SK-N-SH treated with all-trans-retinoic acid at 6 μM for 48 hours (cell line): ENCODE measurements at regions not wholly inside any gene's neighbourhood (a gene's known extent, or its start where the extent isn't known, plus 50 kb on each side); places are given as distances from the start of the nearest gene placed in this dataset.

Experiments used
- ATAC-seq: fragments of 200-7000 bp; cut with Tn5 transposase; 3 replicates; pipeline ENCODE4 v1.9.1; 2020; ENCODE audit warnings: mild to moderate bottlenecking, moderate library complexity
- ARNTL ChIP-seq: fragments of 450-650 bp; formaldehyde crosslinking; IDR thresholded peaks from 2 replicates; pipeline ENCODE4 v1.5.0; 2020; ENCODE audit warnings: low read depth, mild to moderate bottlenecking, moderate library complexity, borderline replicate concordance
- BACH2 ChIP-seq: fragments of 250-450 bp; sonication (Bioruptor Pico); IDR thresholded peaks from 2 replicates; pipeline ENCODE4 v1.9.0; 2021; ENCODE audit warnings: mild to moderate bottlenecking, borderline replicate concordance
- CREB5 ChIP-seq: fragments of 250-450 bp; sonication (Bioruptor Pico); IDR thresholded peaks from 2 replicates; pipeline ENCODE4 v1.5.1; 2020; ENCODE audit warnings: low read depth, mild to moderate bottlenecking, moderate library complexity
- CSDC2 ChIP-seq: fragments of 250-450 bp; sonication (Bioruptor Pico); IDR thresholded peaks from 2 replicates; pipeline ENCODE4 v1.5.0; 2020; ENCODE audit warnings: mild to moderate bottlenecking, moderate library complexity
- CSRNP3 ChIP-seq: fragments of 250-450 bp; sonication (Bioruptor Pico); IDR thresholded peaks from 2 replicates; pipeline ENCODE4 v1.5.1; 2021; ENCODE audit warnings: mild to moderate bottlenecking, moderate library complexity
- ESRRG ChIP-seq: fragments of 250-450 bp; sonication (Bioruptor Pico); IDR thresholded peaks from 2 replicates; pipeline ENCODE4 v1.6.1; 2021; ENCODE audit warnings: mild to moderate bottlenecking
- GLIS3 ChIP-seq: fragments of 250-450 bp; sonication (Bioruptor Pico); IDR thresholded peaks from 2 replicates; pipeline ENCODE4 v1.5.0; 2020; ENCODE audit warnings: mild to moderate bottlenecking, moderate library complexity
- ISL1 ChIP-seq: fragments of 250-450 bp; sonication (Bioruptor Pico); IDR thresholded peaks from 2 replicates; pipeline ENCODE4 v2.1.2; 2022; ENCODE audit warnings: mild to moderate bottlenecking, moderate library complexity
- OSR1 ChIP-seq: fragments of 250-450 bp; sonication (Bioruptor Pico); IDR thresholded peaks from 2 replicates; pipeline ENCODE4 v1.8.0; 2022; ENCODE audit warnings: moderate library complexity, mild to moderate bottlenecking, inconsistent platforms
- PATZ1 ChIP-seq: fragments of 250-450 bp; sonication (Bioruptor Pico); IDR thresholded peaks from 2 replicates; pipeline ENCODE4 v1.8.0; 2020; ENCODE audit warnings: mild to moderate bottlenecking, moderate library complexity, borderline replicate concordance
- PPARA ChIP-seq: fragments of 250-450 bp; sonication (Bioruptor Pico); IDR thresholded peaks from 2 replicates; pipeline ENCODE4 v1.5.0; 2020; ENCODE audit warnings: mild to moderate bottlenecking, borderline replicate concordance
- SNAI2 ChIP-seq: fragments of 250-450 bp; sonication (Bioruptor Pico); IDR thresholded peaks from 2 replicates; pipeline ENCODE4 v1.5.0; 2020; ENCODE audit warnings: mild to moderate bottlenecking, moderate library complexity
- TCF4 ChIP-seq: fragments of 250-450 bp; sonication (Bioruptor Pico); IDR thresholded peaks from 2 replicates; pipeline ENCODE4 v1.8.0; 2021; ENCODE audit warnings: mild to moderate bottlenecking, moderate library complexity, borderline replicate concordance
- TOX ChIP-seq: fragments of 250-450 bp; sonication (Bioruptor Pico); IDR thresholded peaks from 2 replicates; pipeline ENCODE4 v1.8.0; 2021; ENCODE audit warnings: mild to moderate bottlenecking, moderate library complexity, borderline replicate concordance
- TSHZ2 ChIP-seq: fragments of 250-450 bp; sonication (Bioruptor Pico); IDR thresholded peaks from 2 replicates; pipeline ENCODE4 v1.5.0; 2020; ENCODE audit warnings: mild to moderate bottlenecking, moderate library complexity
- ZFP3 ChIP-seq: fragments of 250-450 bp; sonication (Bioruptor Pico); IDR thresholded peaks from 2 replicates; pipeline ENCODE4 v1.5.0; 2020; ENCODE audit warnings: mild to moderate bottlenecking, moderate library complexity
- ZFP30 ChIP-seq: fragments of 450-650 bp; formaldehyde crosslinking; IDR thresholded peaks from 2 replicates; pipeline ENCODE4 v1.5.0; 2022; ENCODE audit warnings: mild to moderate bottlenecking, moderate library complexity
- ZNF565 ChIP-seq: fragments of 450-650 bp; formaldehyde crosslinking; conservative IDR thresholded peaks from 2 replicates; pipeline ENCODE4 v1.5.0; 2020; ENCODE audit warnings: low read depth, mild to moderate bottlenecking, moderate library complexity
- ZNF8 ChIP-seq: fragments of 450-650 bp; formaldehyde crosslinking; IDR thresholded peaks from 2 replicates; pipeline ENCODE4 v1.5.0; 2020; ENCODE audit warnings: mild to moderate bottlenecking, moderate library complexity

DNA sequence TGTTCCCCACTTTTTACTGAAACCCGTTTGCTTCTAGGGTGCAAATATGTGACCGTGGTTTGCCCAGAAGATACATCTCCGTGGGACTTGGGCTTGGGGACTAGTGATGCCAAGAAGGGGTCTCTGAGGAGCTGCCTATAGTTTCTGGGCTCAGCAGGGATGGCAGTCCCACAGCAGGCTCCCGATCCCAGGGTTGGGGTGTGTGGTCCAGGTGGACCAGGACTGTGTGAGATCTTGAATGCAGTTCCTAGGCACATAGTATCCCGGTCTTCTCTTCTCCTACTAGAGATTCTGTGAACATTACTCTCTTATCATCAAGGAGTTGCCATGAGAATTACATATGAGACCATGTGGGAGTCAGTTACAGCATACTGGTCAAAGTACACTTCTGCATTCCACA lies 435.8 kb upstream of the SPRED2 start:
- ATAC-seq, result no peak
- TF ChIP-seq ISL1 (CRISPR knock-in tag), result no peak
- no peak for TF ChIP-seq CSDC2 (CRISPR knock-in tag)
- TF ChIP-seq ZFP3 (CRISPR knock-in tag), result no peak
- TF ChIP-seq OSR1 (CRISPR knock-in tag), result no peak
- no peak for TF ChIP-seq PATZ1
- no peak for TF ChIP-seq CSRNP3 (CRISPR knock-in tag)
- no peak for TF ChIP-seq TCF4 (CRISPR knock-in tag)

DNA sequence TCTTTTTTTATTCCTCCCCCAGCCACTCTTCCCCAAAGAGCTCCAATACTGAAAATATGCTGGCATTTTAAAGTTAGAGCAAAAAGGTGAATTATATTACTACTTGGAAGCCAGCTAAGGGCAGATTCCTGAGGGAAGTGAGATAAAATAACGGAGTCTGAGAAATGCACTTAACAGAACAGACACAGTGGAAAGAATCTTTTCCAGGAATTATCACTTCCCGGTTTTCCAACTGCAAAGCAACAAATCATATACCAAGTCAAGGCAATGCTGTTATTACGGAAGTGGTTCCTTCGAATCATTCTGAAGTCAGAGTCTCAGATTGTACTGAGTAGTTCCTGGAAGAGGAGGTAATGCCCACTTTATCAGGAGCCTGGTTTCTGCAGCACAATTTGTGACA lies 435.0 kb upstream of the SPRED2 start:
- no peak for ATAC-seq

GRCh38 chr2:65866148-65866547 lies 433.7 kb upstream of the SPRED2 start:
- no peak for ATAC-seq
- TF ChIP-seq PATZ1 (no peak), BACH2 (CRISPR knock-in tag) (no peak), ZNF565 (no peak), CSRNP3 (CRISPR knock-in tag) (no peak), CREB5 (CRISPR knock-in tag) (no peak)

More for the DNA sequence above, 435.0 kb upstream of the SPRED2 start:
- TF ChIP-seq PPARA (CRISPR knock-in tag), result no peak
- no peak for TF ChIP-seq BACH2 (CRISPR knock-in tag)
- no peak for TF ChIP-seq TOX (CRISPR knock-in tag)
- no peak for TF ChIP-seq OSR1 (CRISPR knock-in tag)
- no peak for TF ChIP-seq TCF4 (CRISPR knock-in tag)
- no peak for TF ChIP-seq ESRRG (CRISPR knock-in tag)
- no peak for TF ChIP-seq ISL1 (CRISPR knock-in tag)
- no peak for TF ChIP-seq ZFP30
- TF ChIP-seq ZNF8 (CRISPR knock-in tag), result no peak
- no peak for TF ChIP-seq SNAI2
- no peak for TF ChIP-seq TSHZ2 (CRISPR knock-in tag)
- no peak for TF ChIP-seq CSDC2 (CRISPR knock-in tag)
- TF ChIP-seq CREB5 (CRISPR knock-in tag), result no peak
- TF ChIP-seq ARNTL (CRISPR knock-in tag), result no peak
- TF ChIP-seq ZFP3 (CRISPR knock-in tag), result no peak
- no peak for TF ChIP-seq CSRNP3 (CRISPR knock-in tag)
- TF ChIP-seq GLIS3 (CRISPR knock-in tag), result no peak
